ENCODE measurements at regions not wholly inside any gene's neighbourhood (a gene's known extent, or its start where the extent isn't known, plus 50 kb on each side); places are given as distances from the start of the nearest gene placed in this dataset.

DNA sequence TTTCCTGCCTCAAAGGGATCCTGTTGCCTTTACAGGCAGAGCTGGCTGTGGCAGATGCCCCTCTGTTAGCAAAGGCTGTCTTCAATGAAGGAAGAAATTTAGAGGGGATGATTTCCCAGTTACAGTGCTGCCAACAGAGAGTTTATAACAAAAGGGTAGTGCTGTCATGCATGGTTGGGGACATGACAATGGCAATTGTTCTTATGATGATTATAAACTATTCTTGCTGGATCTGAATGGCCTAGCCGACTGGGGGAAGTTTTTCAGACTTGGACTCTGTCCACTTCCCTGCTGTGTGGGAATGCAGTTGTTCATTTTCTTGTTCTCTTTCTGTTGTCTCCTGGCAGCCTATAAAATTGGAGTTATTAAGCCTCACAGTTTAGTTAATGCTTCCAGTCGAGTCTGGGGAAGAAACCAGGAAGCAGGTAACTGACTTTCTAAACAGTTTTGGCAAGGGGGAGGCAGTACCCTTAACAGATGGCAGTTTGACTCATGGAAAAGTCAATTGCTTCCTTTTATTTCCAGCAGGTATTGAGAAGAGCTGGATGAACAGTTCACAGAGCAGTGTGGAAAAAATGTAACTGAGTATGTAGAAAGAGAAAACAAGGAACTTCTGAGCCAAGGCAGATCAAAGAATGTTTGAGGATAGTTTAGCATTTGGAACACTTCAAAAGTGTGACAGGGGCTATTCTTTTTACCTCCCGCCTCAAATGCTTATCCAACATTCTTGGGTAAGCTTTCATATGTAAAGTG lies 582.6 kb downstream of the RAPGEF2 start:
- Histone ChIP-seq H2BK5ac (ENCODE audit: low read depth, low read length, poor library complexity) (no peak overlapping the region), H2BK120ac (ENCODE audit: insufficient read depth, low read length, poor library complexity) (no peak overlapping the region), H3K36me3 (ENCODE audit: control insufficient read depth in 1 of 2, insufficient read depth in 2 of 2, low read length in 2 of 2) (no peaks in the 10 kb centered on the region), H3K27me3 (ENCODE audit: insufficient read depth, low read length) (no peaks in the 10 kb centered on the region), H3K4ac (ENCODE audit: low read depth, low read length) (no peak overlapping the region), H3K4me3 (ENCODE audit: low read depth, low read length) (no peak overlapping the region), H4K91ac (ENCODE audit: low read depth, low read length) (no peak overlapping the region), H2BK12ac (ENCODE audit: low read length) (no peak overlapping the region), H3K27ac (ENCODE audit: low read depth, low read length) (no peak overlapping the region), H2AFZ (ENCODE audit: insufficient read depth, low read length, poor library complexity) (no peak overlapping the region), H3K14ac (ENCODE audit: low read length) (no peak overlapping the region), H2AK5ac (ENCODE audit: low read length) (no peak overlapping the region), H3K9me3 (ENCODE audit: insufficient read depth, low read depth, low read length) (no peaks in the 10 kb centered on the region), H3K9ac (ENCODE audit: low read length) (no peak overlapping the region), H4K8ac (ENCODE audit: low read depth, low read length) (no peak overlapping the region), H3K18ac (ENCODE audit: low read length) (no peak overlapping the region), H3K23ac (ENCODE audit: low read length) (no peak overlapping the region), H3K79me1 (ENCODE audit: low read length) (no peaks in the 10 kb centered on the region), H4K12ac (ENCODE audit: low read depth, low read length) (no peak overlapping the region), H3K4me1 (ENCODE audit: control insufficient read depth in 1 of 2, insufficient read depth in 2 of 2, low read length in 2 of 2) (no peaks in the 10 kb centered on the region), H3K79me2 (ENCODE audit: control insufficient read depth, insufficient read depth, low read length, poor library complexity) (no peaks in the 10 kb centered on the region), H3K4me2 (ENCODE audit: low read length) (no peak overlapping the region)
- no CpG with 5 or more reads among the region's 3 CpGs for WGBS (ENCODE audit: extremely low coverage, insufficient coverage, insufficient read length)
- no peak for DNase-seq

DNA sequence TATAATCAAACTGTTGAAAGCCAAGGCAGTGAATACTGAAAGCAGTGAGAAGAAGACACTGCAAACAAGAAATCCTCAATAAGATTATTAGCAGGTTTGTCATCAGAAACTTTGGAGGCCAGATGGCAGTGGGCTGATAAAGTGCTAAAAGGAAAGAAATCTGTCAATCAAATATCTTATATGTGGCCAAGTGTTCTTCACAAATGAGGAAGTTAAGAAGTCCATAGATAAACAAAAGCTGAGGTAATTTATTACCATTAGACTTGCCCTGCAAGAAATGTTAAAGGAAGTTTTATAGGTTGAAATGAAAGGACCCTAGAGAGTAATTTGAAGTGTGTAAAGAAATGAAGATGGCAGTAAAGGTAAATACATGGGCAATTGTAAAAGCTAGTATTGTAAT lies 586.6 kb downstream of the RAPGEF2 start:
- H3K36me3 ChIP-seq (ENCODE audit: control insufficient read depth in 1 of 2, insufficient read depth in 2 of 2, low read length in 2 of 2), result no peaks in the 10 kb centered on the region
- no peaks in the 10 kb centered on the region for H3K27me3 ChIP-seq (ENCODE audit: insufficient read depth, low read length)
- H4K8ac ChIP-seq (ENCODE audit: low read depth, low read length), result no peak overlapping the region
- no peak overlapping the region for H4K91ac ChIP-seq (ENCODE audit: low read depth, low read length)
- no peak overlapping the region for H2AFZ ChIP-seq (ENCODE audit: insufficient read depth, low read length, poor library complexity)
- no peaks in the 10 kb centered on the region for H3K4me1 ChIP-seq (ENCODE audit: control insufficient read depth in 1 of 2, insufficient read depth in 2 of 2, low read length in 2 of 2)
- H2AK5ac ChIP-seq (ENCODE audit: low read length), result no peak overlapping the region
- no peak overlapping the region for H3K23ac ChIP-seq (ENCODE audit: low read length)
- no peak overlapping the region for H2BK5ac ChIP-seq (ENCODE audit: low read depth, low read length, poor library complexity)
- no peak overlapping the region for H3K4me3 ChIP-seq (ENCODE audit: low read depth, low read length)
- H3K4ac ChIP-seq (ENCODE audit: low read depth, low read length), result no peak overlapping the region
- H3K18ac ChIP-seq (ENCODE audit: low read length), result no peak overlapping the region
- H2BK12ac ChIP-seq (ENCODE audit: low read length), result no peak overlapping the region
- H3K4me2 ChIP-seq (ENCODE audit: low read length), result no peak overlapping the region
- DNase-seq, result no peak
- H3K79me2 ChIP-seq (ENCODE audit: control insufficient read depth, insufficient read depth, low read length, poor library complexity), result no peaks in the 10 kb centered on the region
- H3K79me1 ChIP-seq (ENCODE audit: low read length), result no peaks in the 10 kb centered on the region
- H3K27ac ChIP-seq (ENCODE audit: low read depth, low read length), result no peak overlapping the region
- H3K14ac ChIP-seq (ENCODE audit: low read length), result no peak overlapping the region
- no peak overlapping the region for H3K9ac ChIP-seq (ENCODE audit: low read length)
- H4K12ac ChIP-seq (ENCODE audit: low read depth, low read length), result no peak overlapping the region
- H2BK120ac ChIP-seq (ENCODE audit: insufficient read depth, low read length, poor library complexity), result no peak overlapping the region
- no peaks in the 10 kb centered on the region for H3K9me3 ChIP-seq (ENCODE audit: insufficient read depth, low read depth, low read length)

DNA sequence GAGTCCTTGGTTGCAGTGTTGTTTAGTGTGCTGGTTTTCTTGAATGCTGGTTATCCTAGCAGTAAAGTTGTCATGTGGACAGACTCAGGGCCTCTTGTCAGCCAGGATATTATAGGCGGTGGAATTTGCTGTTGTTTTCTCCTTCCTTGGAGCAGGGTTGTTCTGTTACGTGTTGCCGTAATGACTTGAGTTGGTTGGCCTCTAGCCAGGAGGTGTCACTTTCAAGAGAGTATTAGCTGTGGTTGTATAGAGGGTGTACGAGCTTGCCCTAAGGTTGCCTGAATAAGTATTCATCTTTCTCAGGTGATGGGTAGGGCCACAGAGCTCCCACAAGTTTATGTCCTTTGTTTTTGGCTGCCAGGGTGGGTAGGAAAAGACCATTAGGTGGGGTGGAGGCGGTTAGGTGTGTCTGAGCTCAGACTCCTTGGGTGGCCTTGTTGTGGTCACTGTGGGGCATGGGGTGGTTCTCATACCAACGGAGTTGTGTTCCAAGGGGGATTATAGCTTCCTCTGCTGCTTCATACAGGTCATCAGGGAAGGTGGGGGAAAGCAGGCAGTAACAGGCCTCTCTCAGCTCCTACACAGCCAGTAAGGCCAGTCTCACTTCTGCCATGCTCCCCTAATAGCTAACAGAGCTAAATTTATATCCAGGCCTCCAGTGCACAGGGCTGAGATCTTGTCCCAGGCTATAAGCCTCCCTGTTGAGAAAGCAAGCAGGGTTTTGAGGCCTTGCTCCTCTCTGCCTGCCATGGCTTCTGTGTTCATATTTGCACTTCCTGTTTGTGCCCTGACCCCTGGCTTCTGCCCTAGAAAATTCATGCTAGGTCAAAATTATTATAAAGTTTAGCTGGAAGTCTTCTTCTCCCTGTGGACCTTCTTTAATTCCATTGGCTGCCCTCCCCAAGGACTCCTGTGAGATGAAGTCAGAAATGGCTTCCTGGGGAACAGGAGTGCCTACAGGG lies 594.7 kb downstream of the RAPGEF2 start:
- Histone ChIP-seq H3K9ac (ENCODE audit: low read length) (no peak overlapping the region), H3K4ac (ENCODE audit: low read depth, low read length) (no peak overlapping the region), H3K27ac (ENCODE audit: low read depth, low read length) (no peak overlapping the region), H3K4me1 (ENCODE audit: control insufficient read depth in 1 of 2, insufficient read depth in 2 of 2, low read length in 2 of 2) (no peaks in the 10 kb centered on the region), H2BK120ac (ENCODE audit: insufficient read depth, low read length, poor library complexity) (no peak overlapping the region), H3K27me3 (ENCODE audit: insufficient read depth, low read length) (no peaks in the 10 kb centered on the region), H2BK12ac (ENCODE audit: low read length) (no peak overlapping the region), H3K4me2 (ENCODE audit: low read length) (no peak overlapping the region), H3K18ac (ENCODE audit: low read length) (no peak overlapping the region), H3K9me3 (ENCODE audit: insufficient read depth, low read depth, low read length) (no peaks in the 10 kb centered on the region), H3K79me1 (ENCODE audit: low read length) (no peaks in the 10 kb centered on the region), H2AK5ac (ENCODE audit: low read length) (no peak overlapping the region), H4K8ac (ENCODE audit: low read depth, low read length) (no peak overlapping the region), H4K12ac (ENCODE audit: low read depth, low read length) (no peak overlapping the region), H3K14ac (ENCODE audit: low read length) (no peak overlapping the region), H3K36me3 (ENCODE audit: control insufficient read depth in 1 of 2, insufficient read depth in 2 of 2, low read length in 2 of 2) (no peaks in the 10 kb centered on the region), H2AFZ (ENCODE audit: insufficient read depth, low read length, poor library complexity) (no peak overlapping the region), H4K91ac (ENCODE audit: low read depth, low read length) (no peak overlapping the region), H2BK5ac (ENCODE audit: low read depth, low read length, poor library complexity) (no peak overlapping the region), H3K4me3 (ENCODE audit: low read depth, low read length) (no peak overlapping the region), H3K79me2 (ENCODE audit: control insufficient read depth, insufficient read depth, low read length, poor library complexity) (no peaks in the 10 kb centered on the region), H3K23ac (ENCODE audit: low read length) (no peak overlapping the region)
- WGBS (ENCODE audit: extremely low coverage, insufficient coverage, insufficient read length), result no CpG with 5 or more reads among the region's 6 CpGs
- no peak for DNase-seq

DNA sequence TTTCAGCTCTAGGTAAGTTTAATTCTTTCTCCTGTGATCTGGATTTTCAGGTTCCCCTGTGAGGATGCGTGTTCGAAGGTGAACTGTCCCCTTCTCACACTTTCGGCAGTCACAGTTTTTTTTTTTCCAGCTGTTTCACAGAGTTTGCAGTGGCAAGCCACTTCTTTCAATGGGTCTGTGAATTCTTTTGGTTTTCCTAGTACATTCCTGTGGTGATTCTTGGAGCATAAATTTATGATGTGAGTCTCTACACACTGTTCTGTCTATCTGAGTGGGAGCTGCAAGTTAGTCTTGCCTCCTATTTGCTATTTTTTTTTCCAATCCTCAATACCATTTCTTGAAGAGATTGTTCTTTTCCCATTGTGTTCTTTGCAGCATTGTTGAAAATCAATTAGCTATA lies 595.5 kb downstream of the RAPGEF2 start:
- DNase-seq, result no peak
- H3K27me3 ChIP-seq (ENCODE audit: insufficient read depth, low read length), result no peaks in the 10 kb centered on the region
- no peak overlapping the region for H3K18ac ChIP-seq (ENCODE audit: low read length)
- no peak overlapping the region for H2AFZ ChIP-seq (ENCODE audit: insufficient read depth, low read length, poor library complexity)
- no peak overlapping the region for H3K14ac ChIP-seq (ENCODE audit: low read length)
- H3K79me2 ChIP-seq (ENCODE audit: control insufficient read depth, insufficient read depth, low read length, poor library complexity), result no peaks in the 10 kb centered on the region
- no peak overlapping the region for H4K8ac ChIP-seq (ENCODE audit: low read depth, low read length)
- no peaks in the 10 kb centered on the region for H3K9me3 ChIP-seq (ENCODE audit: insufficient read depth, low read depth, low read length)
- no peak overlapping the region for H3K9ac ChIP-seq (ENCODE audit: low read length)
- H2BK120ac ChIP-seq (ENCODE audit: insufficient read depth, low read length, poor library complexity), result no peak overlapping the region
- no CpG with 5 or more reads among the region's 3 CpGs for WGBS (ENCODE audit: extremely low coverage, insufficient coverage, insufficient read length)
- no peak overlapping the region for H3K27ac ChIP-seq (ENCODE audit: low read depth, low read length)
- H3K36me3 ChIP-seq (ENCODE audit: control insufficient read depth in 1 of 2, insufficient read depth in 2 of 2, low read length in 2 of 2), result no peaks in the 10 kb centered on the region
- H3K79me1 ChIP-seq (ENCODE audit: low read length), result no peaks in the 10 kb centered on the region
- no peak overlapping the region for H2AK5ac ChIP-seq (ENCODE audit: low read length)
- no peaks in the 10 kb centered on the region for H3K4me1 ChIP-seq (ENCODE audit: control insufficient read depth in 1 of 2, insufficient read depth in 2 of 2, low read length in 2 of 2)
- no peak overlapping the region for H3K4me2 ChIP-seq (ENCODE audit: low read length)
- H3K23ac ChIP-seq (ENCODE audit: low read length), result no peak overlapping the region
- H4K91ac ChIP-seq (ENCODE audit: low read depth, low read length), result no peak overlapping the region
- H3K4me3 ChIP-seq (ENCODE audit: low read depth, low read length), result no peak overlapping the region
- H4K12ac ChIP-seq (ENCODE audit: low read depth, low read length), result no peak overlapping the region
- no peak overlapping the region for H2BK12ac ChIP-seq (ENCODE audit: low read length)
- H3K4ac ChIP-seq (ENCODE audit: low read depth, low read length), result no peak overlapping the region
- H2BK5ac ChIP-seq (ENCODE audit: low read depth, low read length, poor library complexity), result no peak overlapping the region
